ENCODE measurements at regions not wholly inside any gene's neighbourhood (a gene's known extent, or its start where the extent isn't known, plus 50 kb on each side); places are given as distances from the start of the nearest gene placed in this dataset.
"Not testable (repeated sequence)": the region's sequence is repeated elsewhere in the genome, so short reads cannot be mapped to it uniquely, and the experiment has no call there.

DNA sequence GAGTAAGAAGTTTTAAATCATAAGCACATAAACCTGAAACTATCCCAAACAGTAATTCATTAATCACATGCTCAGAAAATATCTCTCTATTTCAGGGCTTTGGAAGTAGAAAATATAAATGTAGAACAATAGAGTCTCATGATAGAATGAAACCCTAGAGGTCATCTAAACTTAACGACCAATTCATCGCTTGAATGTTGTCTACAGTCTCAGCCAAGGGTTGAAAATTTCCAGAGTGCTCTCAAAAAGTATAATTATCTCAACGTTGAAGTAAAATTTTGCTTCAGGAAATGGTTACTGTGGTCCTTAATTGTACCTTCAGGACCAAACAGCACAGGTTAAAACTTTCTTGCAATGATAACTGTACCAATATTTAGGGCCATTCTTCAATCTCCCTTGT, 1053.6 kb upstream of the SEL1L start:
- no peak for DNase-seq (ENCODE audit: low read depth)

DNA sequence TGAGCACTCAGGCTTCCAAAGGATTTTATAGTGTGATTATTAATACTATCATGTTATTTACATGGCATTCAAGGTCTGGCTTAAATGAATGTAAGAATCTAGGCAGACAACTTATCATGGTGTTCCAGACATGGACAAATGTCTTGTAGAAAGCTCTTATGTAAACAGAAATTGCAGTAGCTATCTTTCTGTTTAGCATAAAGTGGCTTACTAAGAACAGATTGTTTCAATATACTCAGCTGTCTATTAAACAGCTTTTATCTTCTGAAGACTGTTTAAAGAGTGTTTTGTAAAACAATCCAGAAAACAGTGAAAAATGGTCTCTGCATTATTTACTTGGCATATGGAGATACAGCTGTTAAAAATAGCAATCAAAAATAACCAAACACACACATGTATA, 1061.8 kb upstream of the SEL1L start:
- no peak for DNase-seq (ENCODE audit: low read depth)

- no peak for DNase-seq (ENCODE audit: low read depth)
Observed at GRCh38 chr14:82602794-82603193, 1069.1 kb upstream of the SEL1L start.

DNA sequence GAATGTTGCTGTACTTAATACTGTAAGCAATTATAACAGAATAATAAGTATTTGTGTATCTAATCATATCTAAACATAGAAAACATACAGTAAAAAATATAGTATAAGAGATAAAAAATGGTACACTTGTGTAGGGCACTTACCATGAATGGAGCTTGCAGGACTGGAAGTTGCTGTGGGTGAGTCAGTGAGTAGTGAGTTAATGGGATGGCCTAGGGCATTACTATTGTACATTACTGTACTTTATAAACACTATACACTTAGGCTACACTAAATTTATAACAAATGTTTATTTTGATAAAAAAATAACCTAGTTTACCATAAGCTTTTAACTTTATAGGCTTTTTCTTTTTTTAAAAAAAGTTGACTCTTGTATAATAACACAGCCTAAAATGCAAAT, 1071.2 kb upstream of the SEL1L start:
- no peak for DNase-seq (ENCODE audit: low read depth)

DNA sequence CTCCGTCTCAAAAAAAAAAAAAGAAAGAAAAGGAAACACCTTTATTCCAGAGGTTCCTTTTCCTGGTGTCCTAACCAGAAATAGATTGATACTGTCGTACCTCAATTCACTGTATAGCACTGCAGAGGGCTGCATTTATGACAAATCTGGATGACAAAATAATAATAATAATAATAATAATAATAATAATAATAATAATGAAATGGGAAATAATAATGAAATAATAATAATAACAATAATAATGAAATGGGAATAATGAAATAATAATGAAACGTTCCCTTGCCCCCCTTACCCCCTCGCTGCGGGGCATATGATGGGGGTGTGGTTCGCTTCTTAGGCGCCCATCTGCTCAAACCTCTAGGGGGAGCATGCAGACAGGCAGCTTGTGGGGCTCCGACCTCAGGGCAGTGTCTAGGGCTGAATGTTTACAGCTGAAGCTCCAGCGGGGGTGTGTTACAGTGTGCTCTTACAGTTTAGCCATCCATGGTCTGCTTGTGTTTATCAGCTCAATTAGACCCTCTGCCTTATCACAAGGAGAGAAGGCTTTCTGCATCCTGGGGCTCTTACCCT, 1088.3 kb upstream of the SEL1L start:
- no peak for DNase-seq (ENCODE audit: low read depth)

DNA sequence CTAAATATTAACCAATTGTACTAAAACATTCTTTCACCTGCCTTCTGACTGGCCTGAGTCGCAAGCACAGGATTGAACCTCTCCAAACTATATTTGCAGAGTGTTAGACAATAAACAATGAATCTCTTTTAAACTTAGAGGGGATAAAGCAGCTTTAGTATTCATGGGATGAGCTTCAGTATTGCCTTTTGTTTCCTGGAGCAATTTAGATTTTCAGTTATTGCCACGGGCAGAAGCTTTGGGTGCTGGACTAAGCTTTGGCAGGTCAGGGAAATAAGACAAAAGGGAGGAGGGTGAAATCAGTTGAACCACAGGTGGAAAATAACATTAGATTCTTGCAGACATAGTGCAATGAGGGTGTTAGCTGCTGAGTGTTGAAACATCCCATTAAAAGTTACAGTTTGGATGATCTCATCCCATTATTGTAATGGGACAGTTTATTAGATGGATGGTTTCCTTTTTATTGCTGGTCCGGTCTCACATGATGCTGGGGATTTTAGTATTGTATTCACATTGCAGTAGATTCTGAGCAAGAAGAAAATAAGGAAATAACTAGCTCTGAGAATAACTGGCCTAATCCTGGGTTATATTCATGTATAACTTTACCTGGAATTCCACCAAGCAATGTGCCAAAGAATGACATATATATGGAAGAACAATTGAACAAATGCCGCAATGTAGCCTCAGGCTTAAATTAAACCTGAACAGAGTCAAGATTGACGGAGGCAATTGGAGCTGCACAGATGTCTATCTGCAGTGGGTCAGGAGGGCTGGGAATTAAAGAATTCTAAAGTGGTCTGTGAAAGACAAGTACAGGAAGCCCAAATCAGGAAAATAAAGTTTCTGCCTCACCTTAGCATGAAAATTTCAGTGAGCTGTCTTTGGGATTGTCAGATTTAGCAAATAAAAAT, 1092.8 kb upstream of the SEL1L start:
- DNase-seq (ENCODE audit: low read depth): no peak

DNA sequence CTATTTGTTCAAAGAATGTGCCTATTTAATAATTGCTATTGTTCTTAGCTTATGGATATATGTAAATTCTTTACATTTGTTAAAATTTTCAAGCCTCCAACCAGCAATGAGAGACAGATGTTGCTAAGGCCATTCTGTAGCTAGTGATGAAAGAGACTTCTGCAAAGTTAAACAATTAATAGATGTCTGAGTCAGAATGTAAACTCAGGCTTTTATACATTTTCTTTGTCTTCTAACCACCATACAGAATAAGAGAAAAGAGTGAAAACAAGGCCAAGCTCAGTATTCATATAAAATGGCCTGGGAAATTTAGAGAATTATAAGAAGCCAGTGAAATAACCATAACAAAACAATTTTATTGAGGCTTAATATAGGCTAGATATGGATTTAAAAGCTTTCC, 1102.3 kb upstream of the SEL1L start:
- DNase-seq (ENCODE audit: low read depth): no peak

DNA sequence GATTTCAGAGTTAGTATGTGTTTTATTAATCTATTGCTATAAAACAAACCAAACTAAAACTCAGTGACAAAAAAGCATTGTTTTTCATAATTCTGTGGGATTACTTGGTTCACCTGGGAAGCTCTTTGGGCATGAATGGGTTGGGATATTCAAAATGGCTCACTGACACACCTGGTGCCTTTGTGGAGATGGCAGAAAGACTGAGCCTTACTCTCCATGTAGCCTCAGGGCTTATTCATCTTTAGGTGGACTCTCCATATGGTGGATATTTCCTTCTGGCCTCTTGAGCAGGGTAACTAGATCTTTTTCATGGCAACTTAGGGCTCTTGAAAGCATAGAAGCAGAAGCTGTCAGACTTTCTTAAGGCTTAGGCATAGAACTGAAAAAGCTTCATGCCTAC, 1102.8 kb upstream of the SEL1L start:
- DNase-seq (ENCODE audit: low read depth): no peak

GRCh38 chr14:82641050-82641540, 1107.4 kb upstream of the SEL1L start:
- no peak for DNase-seq (ENCODE audit: low read depth)

GRCh38 chr14:82642425-82642824, 1108.8 kb upstream of the SEL1L start:
- DNase-seq (ENCODE audit: low read depth): no peak

DNA sequence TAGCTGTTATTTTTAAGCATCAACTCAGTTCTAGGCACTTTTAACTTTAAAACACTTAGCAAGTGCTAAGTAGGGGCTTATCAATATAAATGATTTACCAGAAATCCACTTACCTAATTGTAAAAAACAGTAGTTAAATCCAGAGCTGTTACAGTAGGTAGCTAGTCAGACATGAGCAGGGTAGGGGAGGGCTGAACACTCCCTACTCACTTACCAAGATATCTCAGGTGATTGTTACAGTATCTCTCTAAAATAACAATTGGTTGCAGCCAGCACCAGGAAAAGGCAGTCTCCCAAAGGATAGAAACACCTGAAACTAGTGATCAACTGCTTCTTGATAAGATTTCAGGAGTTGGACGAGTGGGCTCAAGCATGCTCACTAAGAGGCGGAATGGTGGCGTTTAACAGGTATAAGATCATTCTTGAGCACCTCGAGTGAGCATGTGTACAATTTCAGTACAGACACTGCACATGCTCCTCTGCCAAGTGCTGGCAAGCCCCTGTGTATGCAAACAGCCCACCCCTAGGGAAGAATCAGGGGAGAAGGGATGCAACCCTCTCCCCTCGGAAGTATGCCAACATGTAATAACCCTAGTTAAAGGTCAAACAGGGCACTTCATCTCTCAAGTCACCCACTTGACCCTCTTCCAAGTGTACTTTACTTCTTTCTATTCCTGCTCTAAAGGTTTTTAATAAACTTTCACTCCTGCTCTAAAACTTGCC, 1113.6 kb upstream of the SEL1L start:
- DNase-seq (ENCODE audit: low read depth): no peak

DNA sequence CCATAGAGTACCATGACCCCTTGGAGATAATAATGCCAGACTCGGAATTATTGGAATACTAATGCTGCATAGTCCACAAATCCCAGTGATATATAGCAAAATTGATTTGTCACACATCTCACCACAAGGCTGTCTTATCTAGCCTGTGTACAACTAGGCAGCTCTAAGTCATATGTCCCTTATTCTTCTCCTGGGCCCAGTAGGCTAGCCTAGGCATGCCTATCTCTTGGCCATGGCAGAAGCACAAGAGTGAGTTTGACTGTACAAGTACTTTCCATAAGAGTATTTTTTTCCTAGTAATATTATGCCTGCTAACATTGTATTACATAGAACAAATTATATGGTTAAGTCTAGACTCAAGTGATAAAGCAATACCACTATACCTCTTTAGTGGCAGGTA, 1122.1 kb upstream of the SEL1L start:
- no peak for DNase-seq (ENCODE audit: low read depth)

DNA sequence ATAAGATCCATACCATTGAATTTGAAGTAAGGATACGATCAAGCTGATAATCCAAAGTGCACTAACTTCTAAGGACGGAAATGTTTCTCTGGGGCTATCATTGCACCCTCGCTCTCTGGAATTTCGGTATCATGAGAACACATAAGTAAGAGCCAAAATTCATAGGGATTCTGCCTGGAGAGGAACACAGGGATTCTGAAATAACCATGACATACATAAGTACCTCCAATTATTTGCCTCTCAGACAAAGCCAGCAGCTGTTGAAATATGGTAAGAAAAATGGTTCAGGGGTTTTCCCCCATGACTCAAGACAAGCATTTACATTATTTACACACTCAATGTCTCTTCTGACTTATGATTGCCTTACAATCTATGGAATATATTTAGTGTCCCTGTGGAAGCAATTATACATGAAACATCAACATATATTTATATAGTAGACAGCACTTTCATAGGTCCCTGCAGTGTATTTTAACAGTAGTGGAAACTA, 1123.6 kb upstream of the SEL1L start:
- DNase-seq (ENCODE audit: low read depth): no peak

DNA sequence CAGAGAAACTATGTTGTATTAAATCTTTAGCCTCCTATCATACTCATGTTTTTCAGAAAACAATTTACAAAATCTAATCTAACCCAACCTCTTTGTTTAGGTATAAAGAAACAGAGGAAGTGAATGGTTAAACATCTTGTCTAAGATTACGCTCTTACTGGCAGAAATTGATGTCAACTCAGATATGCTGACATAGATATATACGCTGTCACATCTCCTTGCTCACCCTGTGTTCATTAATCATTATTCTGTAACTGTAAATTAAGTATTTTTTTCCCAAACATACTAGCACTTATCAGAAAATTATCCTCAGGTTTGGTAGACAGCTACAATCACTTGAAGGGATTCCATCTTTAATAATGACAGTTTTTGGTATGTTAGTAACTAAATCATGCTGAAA, 1127.6 kb upstream of the SEL1L start:
- DNase-seq (ENCODE audit: low read depth): no peak

DNA sequence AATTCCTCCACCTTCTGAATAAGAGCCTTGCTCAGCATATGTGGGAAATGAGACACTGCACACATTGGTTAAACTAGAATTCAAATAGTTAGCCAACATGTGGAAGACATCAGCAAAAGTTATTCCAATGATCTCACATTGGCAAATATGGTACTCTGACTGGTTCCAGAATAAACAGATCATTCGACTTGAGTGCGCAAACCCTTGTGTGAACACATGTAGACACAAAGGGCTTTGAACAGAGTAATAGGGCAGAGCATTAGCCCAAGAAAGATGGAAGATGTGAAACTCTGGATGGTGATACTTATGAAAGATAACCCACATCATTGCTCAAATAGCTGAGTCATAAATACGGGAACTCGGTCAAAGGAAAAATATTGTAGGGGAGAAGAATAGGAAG, 1133.4 kb upstream of the SEL1L start:
- no peak for DNase-seq (ENCODE audit: low read depth)

GRCh38 chr14:82667501-82667900, 1133.8 kb upstream of the SEL1L start:
- DNase-seq (ENCODE audit: low read depth): no peak

DNA sequence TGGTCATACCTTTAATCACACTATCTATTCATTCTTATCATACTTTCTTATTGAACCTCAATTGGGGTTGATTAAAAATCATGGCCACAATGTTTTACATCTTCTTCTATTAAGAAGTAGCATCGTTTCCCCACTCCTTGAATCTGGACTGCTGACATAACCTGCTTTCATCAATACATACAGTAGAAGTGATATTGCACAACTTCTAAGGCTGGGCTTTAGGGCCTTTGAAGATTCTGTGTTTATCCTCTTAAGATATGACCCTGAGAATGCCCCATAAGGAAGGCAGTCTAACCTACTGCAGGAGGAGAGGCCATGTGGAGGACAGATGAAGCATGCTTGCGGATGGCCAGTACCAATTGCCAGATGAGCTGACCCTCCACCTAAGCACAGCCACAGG, 1142.8 kb upstream of the SEL1L start:
- no peak for DNase-seq (ENCODE audit: low read depth)

- no peak for DNase-seq (ENCODE audit: low read depth)
Observed at GRCh38 chr14:82689948-82690347, 1156.3 kb upstream of the SEL1L start.

GRCh38 chr14:82691191-82691590, 1157.5 kb upstream of the SEL1L start:
- DNase-seq (ENCODE audit: low read depth): not testable (repeated sequence)

DNA sequence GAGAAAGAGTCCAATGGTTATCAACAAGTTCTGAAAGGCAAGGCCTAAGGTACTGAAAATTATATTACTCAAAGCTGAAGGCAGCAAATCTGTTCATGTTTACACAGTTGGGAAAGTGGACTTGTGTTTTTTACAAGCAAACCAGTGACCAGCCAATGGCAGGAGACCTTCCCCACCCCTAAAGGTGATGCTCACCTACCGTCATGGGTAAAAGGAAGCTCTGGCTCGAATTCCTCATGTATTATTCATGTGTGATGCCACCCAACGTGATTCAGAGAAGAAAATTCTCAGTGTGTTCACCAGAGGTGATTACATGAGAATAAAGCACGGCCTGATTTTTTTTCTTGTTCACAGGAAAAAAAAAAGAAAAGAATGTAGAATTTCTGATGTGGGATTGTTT, 1161.2 kb upstream of the SEL1L start:
- DNase-seq (ENCODE audit: low read depth): no peak

DNA sequence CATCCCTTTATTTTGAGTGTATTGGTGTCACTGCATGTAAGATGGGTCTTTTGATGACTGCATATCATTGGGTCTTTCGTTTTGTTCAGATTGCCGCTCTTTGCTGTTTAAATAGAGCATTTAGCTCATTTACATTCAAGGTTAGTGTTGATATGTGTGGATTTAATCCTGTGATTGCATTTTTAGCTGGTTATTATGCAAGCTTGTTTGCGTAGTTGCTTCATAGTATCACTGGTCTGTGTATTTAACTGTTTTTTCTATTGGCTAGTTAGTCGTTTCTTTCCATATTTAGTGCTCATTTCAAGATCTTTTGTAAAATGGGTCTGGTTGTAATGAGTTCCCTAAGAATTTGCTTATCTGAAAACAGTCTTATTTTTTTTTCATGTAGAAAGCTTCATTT, 1170.6 kb upstream of the SEL1L start:
- DNase-seq (ENCODE audit: low read depth): no peak

- no peak for DNase-seq (ENCODE audit: low read depth)
Observed at GRCh38 chr14:82710267-82710841, 1176.7 kb upstream of the SEL1L start.
